A549 (cell line): ENCODE measurements at regions not wholly inside any gene's neighbourhood (a gene's known extent, or its start where the extent isn't known, plus 50 kb on each side); places are given as distances from the start of the nearest gene placed in this dataset.

Experiments
- ATAC-seq, 2 experiments: fragments of 200-7000 bp in 1 of 2; fragments of >200 bp in 1 of 2; cut with Nextera tagmentation in 1 of 2; cut with Tn5 transposase in 1 of 2; 3 replicates each; pipeline versions ENCODE4 v1.8.0 to v1.9.1; 2018 to 2020; ENCODE audit warnings: mild to moderate bottlenecking in 1 of 2, moderate library complexity in 1 of 2
- CTCF ChIA-PET: fragments of 300-600 bp; sonication (Branson Sonifier 250); formaldehyde crosslinking; extraction: SDS; loops from one replicate; lab custom pipeline; 2021; ENCODE audit warnings: antibody characterized with exemption, inconsistent platforms; lab: Yijun Ruan, JAX
- POLR2A ChIA-PET: fragments of 350-600 bp; formaldehyde crosslinking; extraction: SDS; loops from one replicate; lab custom pipeline; 2021; ENCODE audit warnings: antibody characterized with exemption, inconsistent platforms; lab: Yijun Ruan, JAX
- DNase-seq, 2 experiments: peaks; one replicate each; pipeline versions ENCODE4 v3.0.0 to v3.0.0-alpha.2; 2011 to 2016; ENCODE audit warnings: low read depth in 1 of 2, low spot score in 1 of 2
- FAIRE-seq: peaks from 2 replicates; lab custom pipeline; 2011; peaks lifted over from hg19 to GRCh38; lab: Jason Lieb, UNC
- H3K27ac ChIP-seq, 2 experiments: fragments of >200 bp; sonication (Bioruptor Twin); formaldehyde crosslinking; 3 replicates each; pipeline ENCODE4 v1.5.1; 2016 to 2017
- H3K4me1 ChIP-seq: fragments of >200 bp; sonication (Bioruptor Twin); formaldehyde crosslinking; 3 replicates; pipeline ENCODE4 v1.6.1; 2016
- H3K4me2 ChIP-seq: fragments of >200 bp; sonication (Bioruptor Twin); formaldehyde crosslinking; 3 replicates; pipeline ENCODE4 v1.6.1; 2016
- H3K4me3 ChIP-seq: fragments of >200 bp; sonication (Bioruptor Twin); formaldehyde crosslinking; 3 replicates; pipeline ENCODE4 v1.5.1; 2016
- H3K9me3 ChIP-seq: fragments of >200 bp; sonication (Bioruptor Twin); formaldehyde crosslinking; 3 replicates; pipeline ENCODE4 v1.6.1; 2016
- BHLHE40 ChIP-seq: IDR thresholded peaks from 2 replicates; pipeline ENCODE4 v1.6.1; 2012; ENCODE audit warnings: low read depth, low read length, inconsistent platforms
- CBX2 ChIP-seq: fragments of 200-600 bp; sonication (generic); IDR thresholded peaks from 2 replicates; pipeline ENCODE4 v1.6.1; 2016; ENCODE audit warnings: low read depth, mild to moderate bottlenecking, borderline replicate concordance
- CEBPB ChIP-seq, 2 experiments: fragments of >200 bp in 1 of 2; sonication (Bioruptor Twin) in 1 of 2; formaldehyde crosslinking in 1 of 2; IDR thresholded peaks; 2 replicates each; pipeline ENCODE4 v1.6.1; 2012 to 2016
- ESRRA ChIP-seq: fragments of 150-350 bp; IDR thresholded peaks from 2 replicates; pipeline ENCODE4 v1.6.1; 2014; ENCODE audit warnings: mild to moderate bottlenecking, low read length, borderline replicate concordance
- FOSB ChIP-seq: fragments of 250-450 bp; sonication (Bioruptor Pico); IDR thresholded peaks from 2 replicates; pipeline ENCODE4 v1.5.0; 2020; ENCODE audit warnings: mild to moderate bottlenecking, moderate library complexity
- HOXB13 ChIP-seq: fragments of 250-450 bp; sonication (Bioruptor Pico); IDR thresholded peaks from 2 replicates; pipeline ENCODE4 v1.5.0; 2020; ENCODE audit warnings: low read depth, mild to moderate bottlenecking, moderate library complexity
- HOXB5 ChIP-seq: fragments of 250-450 bp; sonication (Bioruptor Pico); IDR thresholded peaks from 2 replicates; pipeline ENCODE4 v1.5.0; 2020; ENCODE audit warnings: mild to moderate bottlenecking, moderate library complexity
- JUN ChIP-seq, 2 experiments: fragments of >200 bp; sonication (Bioruptor Twin); formaldehyde crosslinking; IDR thresholded peaks; 2 replicates in 1 of 2; 3 replicates in 1 of 2; pipeline ENCODE4 v1.6.1; 2016 to 2017
- NPAS2 ChIP-seq: fragments of 250-450 bp; sonication (Bioruptor Pico); IDR thresholded peaks from 2 replicates; pipeline ENCODE4 v1.8.0; 2022; ENCODE audit warnings: mild to moderate bottlenecking, moderate library complexity, borderline replicate concordance
- PHF8 ChIP-seq: fragments of 200-600 bp; sonication (generic); IDR thresholded peaks from 2 replicates; pipeline ENCODE4 v1.6.1; 2016; ENCODE audit warnings: low read depth, mild to moderate bottlenecking, antibody characterized with exemption, moderate library complexity, borderline replicate concordance
- POLR2A ChIP-seq: IDR thresholded peaks from 2 replicates; pipeline ENCODE4 v1.6.1; 2012; ENCODE audit warnings: mild to moderate bottlenecking, low read length
- RAD21 ChIP-seq, 2 experiments: fragments of >200 bp in 1 of 2; sonication (Bioruptor Twin) in 1 of 2; formaldehyde crosslinking in 1 of 2; IDR thresholded peaks in 1 of 2; conservative IDR thresholded peaks in 1 of 2; 2 replicates in 1 of 2; 3 replicates in 1 of 2; pipeline ENCODE4 v1.6.1; 2012 to 2018; ENCODE audit warnings: inconsistent platforms in 1 of 2
- RARB ChIP-seq: fragments of 250-450 bp; sonication (Bioruptor Pico); IDR thresholded peaks from 2 replicates; pipeline ENCODE4 v1.8.0; 2021; ENCODE audit warnings: mild to moderate bottlenecking, moderate library complexity
- RFX5 ChIP-seq: fragments of 450-650 bp; IDR thresholded peaks from 2 replicates; pipeline ENCODE4 v1.7.1; 2014; ENCODE audit warnings: antibody characterized with exemption, mild to moderate bottlenecking, moderate library complexity
- SMC3 ChIP-seq: fragments of >200 bp; sonication (Bioruptor Twin); formaldehyde crosslinking; IDR thresholded peaks from 3 replicates; pipeline ENCODE4 v1.6.1; 2018; ENCODE audit warnings: inconsistent platforms
- TP53 ChIP-seq: fragments of 250-450 bp; sonication (Bioruptor Pico); IDR thresholded peaks from 2 replicates; pipeline ENCODE4 v1.5.0; 2021; ENCODE audit warnings: mild to moderate bottlenecking, moderate library complexity
- ZC3H11A ChIP-seq: fragments of 450-650 bp; IDR thresholded peaks from 2 replicates; pipeline ENCODE4 v1.6.1; 2014; ENCODE audit warnings: antibody characterized with exemption, mild to moderate bottlenecking
- ZFP36 ChIP-seq: fragments of 450-650 bp; IDR thresholded peaks from 2 replicates; pipeline ENCODE4 v1.6.1; 2014; ENCODE audit warnings: borderline replicate concordance; ENCODE audit not compliant: partially characterized antibody
- WGBS: methylation state at CpG from one replicate; pipeline ENCODE4 v1.1.6; 2017; ENCODE audit errors: missing lambda C conversion rate; 5-methylcytosine and 5-hydroxymethylcytosine counted together
- TF ChIP-seq, protein P1 (sequence below): fragments of 250-450 bp; sonication (Bioruptor Pico); IDR thresholded peaks from 2 replicates; pipeline ENCODE4 v1.5.0; 2021; ENCODE audit warnings: mild to moderate bottlenecking, moderate library complexity, borderline replicate concordance
- TF ChIP-seq, protein P2 (sequence below): IDR thresholded peaks from 2 replicates; pipeline ENCODE4 v1.6.1; 2012
- TF ChIP-seq, protein P3 (sequence below): fragments of 450-650 bp; IDR thresholded peaks from 2 replicates; pipeline ENCODE4 v1.6.1; 2014; ENCODE audit warnings: antibody characterized with exemption

DNA sequence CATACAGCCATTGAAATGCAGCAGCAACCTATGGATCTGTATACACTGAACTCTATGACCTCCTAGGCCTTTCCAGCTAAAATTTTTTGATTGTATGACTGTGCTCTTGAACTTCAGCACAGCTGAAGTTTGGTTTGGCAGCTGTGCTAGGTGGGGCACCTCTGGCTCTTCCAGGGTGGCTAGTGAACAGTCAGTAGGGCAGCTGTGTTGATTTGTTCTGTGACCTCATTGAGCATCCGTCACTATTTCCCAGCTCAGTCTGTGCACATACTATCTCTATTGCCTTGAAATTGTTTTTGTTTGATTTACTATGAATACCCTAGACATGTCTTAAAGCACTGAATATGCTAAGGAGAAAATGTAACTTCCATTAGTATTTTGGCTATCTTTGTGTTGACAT, 363.2 kb upstream of the NAALADL2 start:
- TF ChIP-seq POLR2A (no peak), RARB (CRISPR knock-in tag) (no peak)
- TF ChIP-seq, all 56 proteins: peak for 0
- no peak overlapping the region for H3K4me3 ChIP-seq
- ATAC-seq (no peak), DNase-seq (no peak), FAIRE-seq (no peak)
- POLR2A ChIA-PET = no interaction called here
- no peak overlapping the region for H3K27ac ChIP-seq
- no peak overlapping the region for H3K4me2 ChIP-seq
- CTCF ChIA-PET = no interaction called here
- no peaks in the 10 kb centered on the region for H3K4me1 ChIP-seq
- H3K9me3 ChIP-seq = no peaks in the 10 kb centered on the region
- WGBS = 100% methylated on average over 1 of the region's 1 CpG

DNA sequence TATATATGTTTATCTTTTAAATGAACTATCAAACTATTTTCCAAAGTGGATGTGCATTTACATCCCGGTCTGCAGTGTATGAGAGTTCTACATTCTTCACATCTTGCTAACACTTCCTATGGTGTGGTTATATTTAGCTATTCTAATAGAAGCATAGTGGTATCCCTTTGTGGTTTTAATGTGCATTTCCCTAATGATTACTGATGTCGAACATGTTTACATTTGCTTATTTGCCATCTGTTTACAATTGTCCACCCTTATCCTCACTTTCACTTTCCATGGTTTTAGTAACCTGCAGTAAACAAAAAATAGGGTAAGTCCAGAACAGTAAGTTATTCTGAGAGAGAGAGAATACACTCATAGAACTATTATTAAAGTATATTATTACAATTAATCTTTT, 360.5 kb upstream of the NAALADL2 start:
- no peak overlapping the region for H3K4me3 ChIP-seq
- CTCF ChIA-PET = no interaction called here
- POLR2A ChIA-PET = no interaction called here
- TF ChIP-seq FOSB = no peak
- no peak for TF ChIP-seq RAD21 (conservative IDR thresholded peaks at IDR 0.05 in 1 of 2, IDR thresholded peaks at IDR 0.05 in 1 of 2)
- TF ChIP-seq JUN (IDR thresholded peaks at IDR 0.05) = no peak
- TF ChIP-seq, protein P1, sequence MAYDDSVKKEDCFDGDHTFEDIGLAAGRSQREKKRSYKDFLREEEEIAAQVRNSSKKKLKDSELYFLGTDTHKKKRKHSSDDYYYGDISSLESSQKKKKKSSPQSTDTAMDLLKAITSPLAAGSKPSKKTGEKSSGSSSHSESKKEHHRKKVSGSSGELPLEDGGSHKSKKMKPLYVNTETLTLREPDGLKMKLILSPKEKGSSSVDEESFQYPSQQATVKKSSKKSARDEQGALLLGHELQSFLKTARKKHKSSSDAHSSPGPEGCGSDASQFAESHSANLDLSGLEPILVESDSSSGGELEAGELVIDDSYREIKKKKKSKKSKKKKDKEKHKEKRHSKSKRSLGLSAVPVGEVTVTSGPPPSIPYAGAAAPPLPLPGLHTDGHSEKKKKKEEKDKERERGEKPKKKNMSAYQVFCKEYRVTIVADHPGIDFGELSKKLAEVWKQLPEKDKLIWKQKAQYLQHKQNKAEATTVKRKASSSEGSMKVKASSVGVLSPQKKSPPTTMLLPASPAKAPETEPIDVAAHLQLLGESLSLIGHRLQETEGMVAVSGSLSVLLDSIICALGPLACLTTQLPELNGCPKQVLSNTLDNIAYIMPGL (CRISPR knock-in tag) = no peak
- no peak for TF ChIP-seq POLR2A
- no peak for TF ChIP-seq ZC3H11A
- TF ChIP-seq, protein P2, sequence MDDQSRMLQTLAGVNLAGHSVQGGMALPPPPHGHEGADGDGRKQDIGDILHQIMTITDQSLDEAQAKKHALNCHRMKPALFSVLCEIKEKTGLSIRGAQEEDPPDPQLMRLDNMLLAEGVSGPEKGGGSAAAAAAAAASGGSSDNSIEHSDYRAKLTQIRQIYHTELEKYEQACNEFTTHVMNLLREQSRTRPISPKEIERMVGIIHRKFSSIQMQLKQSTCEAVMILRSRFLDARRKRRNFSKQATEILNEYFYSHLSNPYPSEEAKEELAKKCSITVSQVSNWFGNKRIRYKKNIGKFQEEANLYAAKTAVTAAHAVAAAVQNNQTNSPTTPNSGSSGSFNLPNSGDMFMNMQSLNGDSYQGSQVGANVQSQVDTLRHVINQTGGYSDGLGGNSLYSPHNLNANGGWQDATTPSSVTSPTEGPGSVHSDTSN = no peak
- no peak for TF ChIP-seq TP53 (CRISPR knock-in tag)
- TF ChIP-seq HOXB13 (CRISPR knock-in tag) = no peak
- no peak for TF ChIP-seq BHLHE40
- no peak for TF ChIP-seq ZFP36
- no peak for TF ChIP-seq PHF8
- ATAC-seq = no peak
- no peak overlapping the region for H3K27ac ChIP-seq
- 40% methylated on average over 2 of the region's 2 CpGs for WGBS
- H3K9me3 ChIP-seq = no peaks in the 10 kb centered on the region
- no peak for FAIRE-seq
- H3K4me1 ChIP-seq = no peaks in the 10 kb centered on the region
- H3K4me2 ChIP-seq = no peak overlapping the region
- no peak for DNase-seq

DNA sequence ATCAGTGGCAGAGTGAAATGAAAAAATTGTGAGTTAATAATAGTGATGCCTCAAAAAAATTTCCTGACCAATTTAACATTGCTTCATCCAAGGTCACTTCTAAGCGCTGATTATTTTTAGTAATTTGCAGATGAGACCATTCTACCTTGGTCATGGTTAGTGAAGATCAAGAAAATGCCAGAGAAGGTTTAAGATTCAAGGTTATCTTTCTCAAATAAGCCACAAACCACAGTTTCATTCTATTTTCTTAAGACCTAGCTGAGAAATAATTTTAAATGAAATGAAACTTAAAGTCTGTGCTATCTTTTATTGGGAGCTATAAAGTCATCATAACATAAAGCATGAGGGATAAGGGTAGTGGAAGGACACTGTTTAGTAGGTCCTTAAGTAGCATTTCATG, 353.9 kb upstream of the NAALADL2 start:
- no peaks in the 10 kb centered on the region for H3K9me3 ChIP-seq
- ATAC-seq (no peak), FAIRE-seq (no peak)
- CTCF ChIA-PET = no interaction called here
- H3K27ac ChIP-seq = no peak overlapping the region
- no peak overlapping the region for H3K4me2 ChIP-seq
- no peak for TF ChIP-seq ESRRA
- TF ChIP-seq, protein P1 (CRISPR knock-in tag) = no peak
- TF ChIP-seq, all 56 proteins: peak for 0
- Histone ChIP-seq H3K4me3 (no peak overlapping the region), H3K4me1 (no peaks in the 10 kb centered on the region)
- no peak for DNase-seq
- POLR2A ChIA-PET = no interaction called here
- 71% methylated on average over 1 of the region's 1 CpG for WGBS

GRCh38 chr3:174524203-174524602, 334.9 kb upstream of the NAALADL2 start:
- FAIRE-seq (no peak), ATAC-seq (no peak), DNase-seq (no peak)
- no peaks in the 10 kb centered on the region for H3K9me3 ChIP-seq
- no peak overlapping the region for H3K4me2 ChIP-seq
- H3K27ac ChIP-seq = no peak overlapping the region
- POLR2A ChIA-PET = no interaction called here
- WGBS = 59% methylated on average over 3 of the region's 3 CpGs
- H3K4me3 ChIP-seq = no peak overlapping the region
- no peaks in the 10 kb centered on the region for H3K4me1 ChIP-seq
- CTCF ChIA-PET = no interaction called here
- no peak for TF ChIP-seq NPAS2 (CRISPR knock-in tag)
- TF ChIP-seq CBX2 = no peak
- TF ChIP-seq HOXB5 (CRISPR knock-in tag) = no peak
- TF ChIP-seq PHF8 = no peak
- TF ChIP-seq RFX5 = no peak
- TF ChIP-seq, protein P3, sequence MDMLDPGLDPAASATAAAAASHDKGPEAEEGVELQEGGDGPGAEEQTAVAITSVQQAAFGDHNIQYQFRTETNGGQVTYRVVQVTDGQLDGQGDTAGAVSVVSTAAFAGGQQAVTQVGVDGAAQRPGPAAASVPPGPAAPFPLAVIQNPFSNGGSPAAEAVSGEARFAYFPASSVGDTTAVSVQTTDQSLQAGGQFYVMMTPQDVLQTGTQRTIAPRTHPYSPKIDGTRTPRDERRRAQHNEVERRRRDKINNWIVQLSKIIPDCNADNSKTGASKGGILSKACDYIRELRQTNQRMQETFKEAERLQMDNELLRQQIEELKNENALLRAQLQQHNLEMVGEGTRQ = no peak
- no peak for TF ChIP-seq FOSB
- no peak for TF ChIP-seq CEBPB (IDR thresholded peaks at IDR 0.05)
- TF ChIP-seq SMC3 = no peak
